GM23338 (cell line): ENCODE measurements at regions not wholly inside any gene's neighbourhood (a gene's known extent, or its start where the extent isn't known, plus 50 kb on each side); places are given as distances from the start of the nearest gene placed in this dataset.

Source experiments
- ATAC-seq: fragments of 200-7000 bp; cut with Tn5 transposase; 3 replicates; pipeline ENCODE4 v1.9.1; 2020
- DNase-seq: peaks from one replicate; pipeline ENCODE4 v3.0.0-alpha.2; 2015; ENCODE audit warnings: low spot score
- H2AFZ ChIP-seq: fragments of 200-600 bp; sonication (generic); 2 replicates; pipeline ENCODE4 v1.8.0; 2016; ENCODE audit warnings: antibody characterized with exemption, mild to moderate bottlenecking, moderate library complexity
- H3F3A ChIP-seq: fragments of 200-600 bp; sonication (generic); replicated peaks from 2 replicates; pipeline ENCODE4 v1.8.0; 2017; ENCODE audit warnings: antibody characterized with exemption, mixed run types, low read depth
- H3K27ac ChIP-seq: fragments of 200-600 bp; sonication (generic); 2 replicates; pipeline ENCODE4 v1.6.1; 2016; ENCODE audit warnings: low read depth
- H3K27me3 ChIP-seq: fragments of 200-600 bp; sonication (generic); 2 replicates; pipeline ENCODE4 v1.8.0; 2016; ENCODE audit warnings: mild to moderate bottlenecking, mixed run types, moderate library complexity; ENCODE audit not compliant: insufficient read depth
- H3K36me3 ChIP-seq: fragments of 200-600 bp; sonication (generic); 2 replicates; pipeline ENCODE4 v1.8.0; 2016; ENCODE audit warnings: mild to moderate bottlenecking; ENCODE audit not compliant: insufficient read depth
- H3K4me1 ChIP-seq: fragments of 200-600 bp; sonication (generic); 2 replicates; pipeline ENCODE4 v1.8.0; 2016; ENCODE audit warnings: mild to moderate bottlenecking, moderate library complexity; ENCODE audit not compliant: insufficient read depth
- H3K4me2 ChIP-seq: fragments of 200-600 bp; sonication (generic); 2 replicates; pipeline ENCODE4 v1.7.1; 2017; ENCODE audit warnings: mixed run types
- H3K4me3 ChIP-seq: fragments of 200-600 bp; sonication (generic); 2 replicates; pipeline ENCODE4 v1.6.1; 2016; ENCODE audit warnings: mixed run types
- H3K79me2 ChIP-seq: fragments of 200-600 bp; sonication (generic); replicated peaks from 2 replicates; pipeline ENCODE4 v1.8.0; 2017; ENCODE audit warnings: mild to moderate bottlenecking; ENCODE audit not compliant: insufficient read depth
- H3K9me2 ChIP-seq: fragments of 200-600 bp; sonication (generic); 2 replicates; pipeline ENCODE4 v1.8.0; 2017; ENCODE audit not compliant: insufficient read depth
- H4K20me1 ChIP-seq: fragments of 200-600 bp; sonication (generic); replicated peaks from 2 replicates; pipeline ENCODE4 v1.8.0; 2017; ENCODE audit warnings: mild to moderate bottlenecking; ENCODE audit not compliant: insufficient read depth
- H3K27ac Mint-ChIP-seq: 2 replicates; pipeline ENCODE4 v1.8.0; 2020; ENCODE audit warnings: inconsistent platforms, mild to moderate bottlenecking, moderate library complexity, mixed read lengths
- H3K27me3 Mint-ChIP-seq: 3 replicates; pipeline ENCODE4 v1.8.0; 2022; ENCODE audit warnings: low read depth, mild to moderate bottlenecking, moderate library complexity, mixed read lengths, inconsistent platforms; ENCODE audit not compliant: insufficient read depth, poor library complexity
- H3K36me3 Mint-ChIP-seq: 3 replicates; pipeline ENCODE4 v1.8.0; 2021; ENCODE audit warnings: low read depth, mild to moderate bottlenecking, inconsistent platforms, moderate library complexity, mixed read lengths
- H3K4me1 Mint-ChIP-seq: 3 replicates; pipeline ENCODE4 v1.8.0; 2020; ENCODE audit warnings: mild to moderate bottlenecking, inconsistent platforms, mixed read lengths
- H3K4me3 Mint-ChIP-seq: 3 replicates; pipeline ENCODE4 v1.8.0; 2021; ENCODE audit warnings: moderate library complexity, mild to moderate bottlenecking, inconsistent platforms, mixed read lengths
- H3K9me3 Mint-ChIP-seq: 3 replicates; pipeline ENCODE4 v1.8.0; 2020; ENCODE audit warnings: moderate library complexity, mild to moderate bottlenecking, inconsistent platforms, mixed read lengths
- CREB1 ChIP-seq: fragments of 250-450 bp; sonication (Bioruptor Pico); IDR thresholded peaks from 2 replicates; pipeline ENCODE4 v1.5.0; 2020; ENCODE audit warnings: low read depth, mild to moderate bottlenecking, moderate library complexity
- EZH2phosphoT487 ChIP-seq: fragments of 200-600 bp; sonication (generic); IDR thresholded peaks from one replicate; pipeline ENCODE4 v1.8.1; 2018; ENCODE audit warnings: antibody characterized with exemption; ENCODE audit not compliant: unreplicated experiment
- JUNB ChIP-seq: IDR thresholded peaks from one replicate; pipeline ENCODE4 v1.6.1; 2016; ENCODE audit warnings: antibody characterized with exemption; ENCODE audit not compliant: unreplicated experiment
- NANOG ChIP-seq: IDR thresholded peaks from 2 replicates; pipeline ENCODE4 v1.6.1; 2016; ENCODE audit warnings: antibody characterized with exemption, borderline replicate concordance
- POLR2AphosphoS5 ChIP-seq: IDR thresholded peaks from 2 replicates; pipeline ENCODE4 v1.6.1; 2016; ENCODE audit warnings: antibody characterized with exemption, low read depth
- ZNF114 ChIP-seq: fragments of 250-450 bp; sonication (Bioruptor Pico); IDR thresholded peaks from 2 replicates; pipeline ENCODE4 v1.5.0; 2020; ENCODE audit warnings: mild to moderate bottlenecking, moderate library complexity
- ZNF331 ChIP-seq: fragments of 250-450 bp; sonication (Bioruptor Pico); IDR thresholded peaks from 2 replicates; pipeline ENCODE4 v1.5.0; 2020; ENCODE audit warnings: low read depth, mild to moderate bottlenecking, moderate library complexity
- TF ChIP-seq, protein P1 (sequence below), 2 experiments: fragments of 200-600 bp in 1 of 2; sonication (generic) in 1 of 2; conservative IDR thresholded peaks; 2 replicates each; pipeline versions ENCODE4 v1.5.1 to v1.6.1; 2016 to 2017; ENCODE audit warnings: antibody characterized with exemption in 2 of 2, low read depth in 2 of 2, mild to moderate bottlenecking in 2 of 2, moderate library complexity in 1 of 2
- TF ChIP-seq, protein P2 (sequence below): IDR thresholded peaks from 2 replicates; pipeline ENCODE4 v1.6.1; 2016; ENCODE audit warnings: antibody characterized with exemption
- TF ChIP-seq, protein P3 (sequence below): IDR thresholded peaks from one replicate; pipeline ENCODE4 v1.6.1; 2018; ENCODE audit warnings: antibody characterized with exemption; ENCODE audit not compliant: unreplicated experiment

DNA sequence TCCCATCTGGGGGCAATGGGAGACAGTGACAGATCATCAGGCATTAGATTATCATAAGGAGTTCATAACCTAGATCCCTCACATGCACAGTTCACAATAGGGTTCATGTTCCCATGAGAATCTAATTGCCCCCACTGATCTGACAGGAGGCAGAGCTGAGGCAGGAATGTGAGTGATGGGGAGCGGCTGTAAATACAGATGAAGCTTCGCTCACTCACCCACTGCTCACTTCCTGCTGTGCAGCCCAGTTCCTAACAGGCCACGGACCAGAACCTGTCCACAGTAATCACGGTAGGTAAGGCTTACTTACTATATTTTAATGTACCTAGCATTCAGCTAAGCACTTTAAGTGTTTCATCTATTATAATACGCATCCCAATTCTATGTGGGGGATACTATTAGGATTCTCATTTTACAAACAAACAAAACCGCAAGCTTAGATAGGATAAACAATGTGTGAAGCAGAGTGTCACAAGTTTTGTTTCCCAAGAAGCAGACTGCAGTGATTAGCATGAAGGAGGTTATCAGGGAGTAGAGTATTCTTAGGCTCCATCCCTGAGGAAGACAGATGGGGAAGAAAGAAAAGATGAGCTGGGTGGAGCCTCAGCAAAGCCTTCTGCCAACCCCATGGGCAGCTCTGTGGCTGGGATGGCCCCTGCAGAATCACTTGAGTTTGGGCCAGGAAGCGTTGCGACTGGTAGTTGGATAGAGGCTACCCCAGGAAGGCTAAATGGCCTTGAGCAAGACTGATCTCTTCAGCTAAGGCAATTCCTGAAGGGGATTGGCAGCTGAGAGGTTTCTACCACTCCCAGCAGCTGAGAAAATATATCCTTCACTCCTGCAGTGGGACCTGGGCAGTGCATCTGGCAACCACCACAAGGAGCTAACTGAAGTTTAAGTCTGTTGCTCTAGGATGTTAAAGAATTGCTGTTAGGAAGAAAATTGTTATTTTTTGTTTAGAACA, 133.1 kb downstream of the MREG start:
- ATAC-seq (no peak), DNase-seq (no peak)
- H3K27ac Mint-ChIP-seq = no peak overlapping the region
- peaks cover 4% of the 10 kb centered on the region for H3K27me3 Mint-ChIP-seq
- H2AFZ ChIP-seq = peak overlapping the region; percentile 60
- no peaks in the 10 kb centered on the region for H3K4me1 ChIP-seq
- H3K4me3 ChIP-seq = no peak overlapping the region
- peaks cover 10% of the 10 kb centered on the region; the same call in 1 of the 3 replicates for H3K4me1 Mint-ChIP-seq
- no peaks in the 10 kb centered on the region for H4K20me1 ChIP-seq
- H3K9me2 ChIP-seq = peaks cover 7% of the 10 kb centered on the region
- no peak overlapping the region for H3K27ac ChIP-seq
- H3K36me3 Mint-ChIP-seq = peaks cover 2% of the 10 kb centered on the region; the same call in 1 of the 3 replicates
- TF ChIP-seq ZNF114 (no peak), JUNB (no peak), NANOG (no peak), ZNF331 (CRISPR knock-in tag) (no peak), CREB1 (CRISPR knock-in tag) (no peak), POLR2AphosphoS5 (no peak)
- TF ChIP-seq, protein P1, sequence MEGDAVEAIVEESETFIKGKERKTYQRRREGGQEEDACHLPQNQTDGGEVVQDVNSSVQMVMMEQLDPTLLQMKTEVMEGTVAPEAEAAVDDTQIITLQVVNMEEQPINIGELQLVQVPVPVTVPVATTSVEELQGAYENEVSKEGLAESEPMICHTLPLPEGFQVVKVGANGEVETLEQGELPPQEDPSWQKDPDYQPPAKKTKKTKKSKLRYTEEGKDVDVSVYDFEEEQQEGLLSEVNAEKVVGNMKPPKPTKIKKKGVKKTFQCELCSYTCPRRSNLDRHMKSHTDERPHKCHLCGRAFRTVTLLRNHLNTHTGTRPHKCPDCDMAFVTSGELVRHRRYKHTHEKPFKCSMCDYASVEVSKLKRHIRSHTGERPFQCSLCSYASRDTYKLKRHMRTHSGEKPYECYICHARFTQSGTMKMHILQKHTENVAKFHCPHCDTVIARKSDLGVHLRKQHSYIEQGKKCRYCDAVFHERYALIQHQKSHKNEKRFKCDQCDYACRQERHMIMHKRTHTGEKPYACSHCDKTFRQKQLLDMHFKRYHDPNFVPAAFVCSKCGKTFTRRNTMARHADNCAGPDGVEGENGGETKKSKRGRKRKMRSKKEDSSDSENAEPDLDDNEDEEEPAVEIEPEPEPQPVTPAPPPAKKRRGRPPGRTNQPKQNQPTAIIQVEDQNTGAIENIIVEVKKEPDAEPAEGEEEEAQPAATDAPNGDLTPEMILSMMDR (conservative IDR thresholded peaks at IDR 0.05; ENCODE audit: low read depth in 2 of 2) = no peak
- TF ChIP-seq, protein P2, sequence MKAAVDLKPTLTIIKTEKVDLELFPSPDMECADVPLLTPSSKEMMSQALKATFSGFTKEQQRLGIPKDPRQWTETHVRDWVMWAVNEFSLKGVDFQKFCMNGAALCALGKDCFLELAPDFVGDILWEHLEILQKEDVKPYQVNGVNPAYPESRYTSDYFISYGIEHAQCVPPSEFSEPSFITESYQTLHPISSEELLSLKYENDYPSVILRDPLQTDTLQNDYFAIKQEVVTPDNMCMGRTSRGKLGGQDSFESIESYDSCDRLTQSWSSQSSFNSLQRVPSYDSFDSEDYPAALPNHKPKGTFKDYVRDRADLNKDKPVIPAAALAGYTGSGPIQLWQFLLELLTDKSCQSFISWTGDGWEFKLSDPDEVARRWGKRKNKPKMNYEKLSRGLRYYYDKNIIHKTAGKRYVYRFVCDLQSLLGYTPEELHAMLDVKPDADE = no peak
- H3K27me3 ChIP-seq = no peaks in the 10 kb centered on the region
- H3F3A ChIP-seq = no peaks in the 10 kb centered on the region
- H3K79me2 ChIP-seq = no peaks in the 10 kb centered on the region
- H3K9me3 Mint-ChIP-seq = peaks cover 4% of the 10 kb centered on the region; the same call in 1 of the 3 replicates
- no peak overlapping the region for H3K4me2 ChIP-seq
- no peak overlapping the region for H3K4me3 Mint-ChIP-seq
- H3K36me3 ChIP-seq = no peaks in the 10 kb centered on the region

DNA sequence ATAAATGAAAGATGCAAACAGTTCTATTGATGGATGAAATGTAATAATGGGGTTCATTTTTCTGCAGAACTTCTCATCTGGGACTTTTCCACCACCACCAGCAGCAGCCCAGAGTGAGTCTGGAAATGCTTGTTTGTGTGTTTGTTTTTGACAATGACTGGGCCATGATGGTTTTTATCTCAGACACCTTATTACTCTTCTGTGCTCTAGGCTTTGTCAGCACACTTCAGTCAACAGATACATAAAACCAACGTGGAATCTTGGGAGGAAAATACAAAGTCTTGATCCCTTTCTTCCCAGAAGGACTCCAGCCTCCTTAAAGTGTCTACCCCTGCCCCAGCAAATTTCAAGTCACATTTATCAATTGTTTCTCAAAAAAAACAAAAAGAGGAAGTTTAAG, 134.0 kb downstream of the MREG start:
- Mint-ChIP-seq H3K27ac (no peak overlapping the region), H3K9me3 (peaks cover 4% of the 10 kb centered on the region; the same call in 1 of the 3 replicates)

More for the DNA sequence above, 134.0 kb downstream of the MREG start:
- Histone ChIP-seq H4K20me1 (no peaks in the 10 kb centered on the region), H3K27me3 (no peaks in the 10 kb centered on the region), H3K36me3 (no peaks in the 10 kb centered on the region), H3K79me2 (no peaks in the 10 kb centered on the region), H3K9me2 (peaks cover 14% of the 10 kb centered on the region), H3K4me3 (no peak overlapping the region), H3F3A (no peaks in the 10 kb centered on the region), H3K4me1 (no peaks in the 10 kb centered on the region), H3K4me2 (no peak overlapping the region), H2AFZ (no peak overlapping the region), H3K27ac (no peak overlapping the region)
- Mint-ChIP-seq H3K27me3 (peaks cover 4% of the 10 kb centered on the region), H3K4me1 (peaks cover 10% of the 10 kb centered on the region; the same call in 1 of the 3 replicates), H3K4me3 (no peak overlapping the region), H3K36me3 (peaks cover 2% of the 10 kb centered on the region; the same call in 1 of the 3 replicates)
- DNase-seq = no peak
- no peak for ATAC-seq
- TF ChIP-seq NANOG (no peak), JUNB (no peak), EZH2phosphoT487 (no peak), POLR2AphosphoS5 (no peak)
- TF ChIP-seq, protein P3, sequence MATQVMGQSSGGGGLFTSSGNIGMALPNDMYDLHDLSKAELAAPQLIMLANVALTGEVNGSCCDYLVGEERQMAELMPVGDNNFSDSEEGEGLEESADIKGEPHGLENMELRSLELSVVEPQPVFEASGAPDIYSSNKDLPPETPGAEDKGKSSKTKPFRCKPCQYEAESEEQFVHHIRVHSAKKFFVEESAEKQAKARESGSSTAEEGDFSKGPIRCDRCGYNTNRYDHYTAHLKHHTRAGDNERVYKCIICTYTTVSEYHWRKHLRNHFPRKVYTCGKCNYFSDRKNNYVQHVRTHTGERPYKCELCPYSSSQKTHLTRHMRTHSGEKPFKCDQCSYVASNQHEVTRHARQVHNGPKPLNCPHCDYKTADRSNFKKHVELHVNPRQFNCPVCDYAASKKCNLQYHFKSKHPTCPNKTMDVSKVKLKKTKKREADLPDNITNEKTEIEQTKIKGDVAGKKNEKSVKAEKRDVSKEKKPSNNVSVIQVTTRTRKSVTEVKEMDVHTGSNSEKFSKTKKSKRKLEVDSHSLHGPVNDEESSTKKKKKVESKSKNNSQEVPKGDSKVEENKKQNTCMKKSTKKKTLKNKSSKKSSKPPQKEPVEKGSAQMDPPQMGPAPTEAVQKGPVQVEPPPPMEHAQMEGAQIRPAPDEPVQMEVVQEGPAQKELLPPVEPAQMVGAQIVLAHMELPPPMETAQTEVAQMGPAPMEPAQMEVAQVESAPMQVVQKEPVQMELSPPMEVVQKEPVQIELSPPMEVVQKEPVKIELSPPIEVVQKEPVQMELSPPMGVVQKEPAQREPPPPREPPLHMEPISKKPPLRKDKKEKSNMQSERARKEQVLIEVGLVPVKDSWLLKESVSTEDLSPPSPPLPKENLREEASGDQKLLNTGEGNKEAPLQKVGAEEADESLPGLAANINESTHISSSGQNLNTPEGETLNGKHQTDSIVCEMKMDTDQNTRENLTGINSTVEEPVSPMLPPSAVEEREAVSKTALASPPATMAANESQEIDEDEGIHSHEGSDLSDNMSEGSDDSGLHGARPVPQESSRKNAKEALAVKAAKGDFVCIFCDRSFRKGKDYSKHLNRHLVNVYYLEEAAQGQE = no peak
